HS-5 (cell line): ENCODE measurements at regions not wholly inside any gene's neighbourhood (a gene's known extent, or its start where the extent isn't known, plus 50 kb on each side); places are given as distances from the start of the nearest gene placed in this dataset.
A peak's percentile ranks its signal among the peaks of the same experiment; 100 is the strongest.
"Not testable (repeated sequence)": the region's sequence is repeated elsewhere in the genome, so short reads cannot be mapped to it uniquely, and the experiment has no call there.

ENCODE experiments used
- DNase-seq: peaks from one replicate; pipeline ENCODE4 v3.0.0-alpha.2; 2012; ENCODE audit warnings: low read depth

GRCh38 chr5:136924490-136924889, 559.1 kb upstream of the TRPC7 start:
- DNase-seq, result no peak

DNA sequence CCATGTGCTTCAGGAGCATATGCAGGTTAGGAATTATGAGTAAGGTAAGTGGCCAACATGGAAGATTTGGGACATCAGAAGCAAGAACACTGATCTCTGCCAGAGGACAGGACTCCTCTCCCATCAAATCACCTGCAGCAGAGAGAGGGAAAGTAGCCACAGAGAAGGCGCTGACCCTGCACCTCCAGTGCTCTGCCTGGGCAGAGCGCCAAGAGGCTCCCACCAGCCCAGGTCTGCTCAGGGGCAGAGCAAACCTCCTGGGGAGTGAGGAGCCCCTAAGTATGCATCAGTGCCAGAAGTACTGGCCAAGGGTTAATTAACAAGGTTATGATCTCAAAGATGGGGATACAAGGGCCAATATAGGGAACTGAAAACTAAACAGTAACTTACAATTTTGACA, 545.3 kb upstream of the TRPC7 start:
- DNase-seq, result no peak

- no peak for DNase-seq
Observed at GRCh38 chr5:136909906-136910305, 544.6 kb upstream of the TRPC7 start.

- DNase-seq, result no peak
Observed at GRCh38 chr5:136907371-136907770, 542.0 kb upstream of the TRPC7 start.

DNA sequence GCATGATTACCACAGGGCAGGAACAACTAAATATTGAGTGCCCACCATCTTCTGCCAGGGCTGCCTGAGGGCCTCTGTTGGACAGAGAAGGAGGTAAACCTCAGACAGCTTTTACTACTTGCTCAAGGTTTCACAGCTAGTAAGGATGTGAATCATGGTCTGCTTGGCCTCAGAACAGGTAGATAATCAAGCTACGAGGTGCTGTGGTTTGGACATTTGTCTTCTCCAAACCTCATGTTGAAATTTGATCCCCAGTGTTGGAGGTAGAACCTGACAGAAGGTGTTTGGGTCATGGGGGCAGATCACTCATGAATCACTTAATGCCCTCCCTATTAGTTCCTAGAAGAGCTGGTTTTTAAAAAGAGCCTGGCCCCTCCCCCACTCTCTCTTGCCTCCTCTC, 541.2 kb upstream of the TRPC7 start:
- no peak for DNase-seq

DNA sequence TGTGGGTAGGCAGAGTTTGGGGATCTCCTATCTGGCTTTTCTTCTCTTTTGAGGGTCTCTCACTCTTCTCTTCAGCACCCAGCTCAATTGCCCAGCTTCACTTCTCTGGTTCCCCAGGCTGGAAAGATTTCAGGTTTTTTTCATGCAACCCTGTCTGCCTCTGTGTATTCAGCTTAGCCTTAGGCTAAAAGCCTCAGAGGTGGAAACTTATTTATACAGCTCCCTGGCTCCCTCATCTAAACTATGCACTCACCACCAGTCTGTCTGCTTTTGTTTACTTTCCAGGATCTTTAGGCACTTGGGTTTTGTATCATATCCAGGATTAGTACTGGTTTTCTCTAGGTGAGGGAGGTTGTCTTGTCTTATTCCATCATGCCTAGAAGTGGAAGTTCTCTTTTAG, 540.2 kb upstream of the TRPC7 start:
- DNase-seq, result no peak

DNA sequence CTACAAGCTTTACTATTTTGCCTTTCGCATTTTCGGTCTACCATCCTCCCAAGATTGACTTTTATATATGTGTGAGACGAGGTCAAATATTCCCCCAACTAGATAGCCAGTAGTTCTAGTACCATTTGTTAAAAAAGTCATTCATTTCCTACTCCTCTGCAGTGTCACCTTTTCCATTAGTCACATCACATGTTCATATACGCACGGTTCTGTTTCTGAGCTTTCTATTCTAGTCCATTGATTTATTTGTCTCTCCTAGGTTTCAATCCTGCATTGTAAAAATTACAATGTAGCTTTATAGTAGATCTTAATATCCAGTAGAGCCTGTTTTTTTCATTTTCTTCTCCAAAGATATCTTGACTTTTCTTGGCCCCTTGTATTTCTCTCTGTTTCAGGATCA, 528.7 kb upstream of the TRPC7 start:
- DNase-seq, result no peak

- DNase-seq, result no peak
Observed at GRCh38 chr5:136892000-136892399, 526.7 kb upstream of the TRPC7 start.

- no peak for DNase-seq
Observed at GRCh38 chr5:136891175-136891972, 526.0 kb upstream of the TRPC7 start.

GRCh38 chr5:136890431-136891148, 525.2 kb upstream of the TRPC7 start:
- no peak for DNase-seq

DNA sequence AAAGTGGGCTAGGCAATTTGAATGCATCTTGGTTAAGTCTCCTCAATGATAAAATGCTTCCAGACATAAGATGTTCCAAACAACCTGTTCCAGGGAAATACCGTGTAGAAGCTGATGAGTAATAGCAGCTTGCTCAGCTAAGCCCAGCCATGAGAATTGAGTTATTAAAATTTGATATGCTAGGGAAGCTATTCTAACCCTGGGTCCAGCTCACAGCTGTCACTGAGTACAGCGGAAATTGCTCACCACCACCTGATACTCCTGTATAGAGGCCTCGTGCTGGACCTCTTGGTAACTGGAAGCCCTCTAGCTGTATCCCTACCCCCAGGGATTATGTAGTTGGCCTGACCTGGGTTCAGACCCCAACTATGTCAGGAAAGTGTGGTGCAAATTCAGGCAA, 521.3 kb upstream of the TRPC7 start:
- no peak for DNase-seq

GRCh38 chr5:136864960-136865359, 499.6 kb upstream of the TRPC7 start:
- DNase-seq, result no peak

DNA sequence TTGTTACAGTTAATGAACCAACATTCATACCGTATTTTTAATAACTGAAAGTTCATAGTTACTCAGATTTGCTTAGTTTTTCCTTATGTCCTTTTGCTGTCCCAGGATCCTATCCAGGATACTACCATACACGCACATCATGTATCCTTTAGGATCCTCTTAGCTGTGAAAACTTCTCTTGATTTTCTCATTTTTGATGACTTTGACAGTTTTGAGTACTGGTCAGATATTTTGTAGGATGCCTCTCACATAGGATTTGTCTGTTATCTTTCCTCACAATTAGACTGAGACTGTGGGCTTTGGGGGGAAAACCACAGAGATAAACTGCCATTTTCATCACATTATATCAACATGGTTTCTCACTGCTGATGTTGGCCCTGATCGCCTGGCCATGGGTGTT, 491.3 kb upstream of the TRPC7 start:
- DNase-seq, result no peak

GRCh38 chr5:136853971-136854370, 488.6 kb upstream of the TRPC7 start:
- no peak for DNase-seq

DNA sequence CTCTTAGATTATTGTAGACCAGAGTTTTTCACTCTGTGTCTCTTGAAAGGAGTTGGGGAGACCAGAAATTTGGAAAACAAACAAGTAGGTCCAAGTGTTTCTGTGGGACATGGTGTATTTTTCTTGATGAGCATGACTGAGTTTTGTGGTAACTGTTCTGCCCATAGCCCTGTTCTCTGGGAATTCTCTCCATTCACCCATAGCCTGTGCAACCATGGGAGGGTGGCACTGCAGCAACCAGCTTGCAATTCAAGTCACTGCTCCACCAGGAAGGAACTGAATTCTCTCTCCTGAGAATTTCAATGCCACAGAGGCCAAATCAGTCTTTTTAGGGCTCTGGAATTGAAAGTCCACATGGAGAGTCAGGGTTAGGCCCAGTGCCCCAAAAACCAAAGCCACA, 475.3 kb upstream of the TRPC7 start:
- DNase-seq, result no peak

DNA sequence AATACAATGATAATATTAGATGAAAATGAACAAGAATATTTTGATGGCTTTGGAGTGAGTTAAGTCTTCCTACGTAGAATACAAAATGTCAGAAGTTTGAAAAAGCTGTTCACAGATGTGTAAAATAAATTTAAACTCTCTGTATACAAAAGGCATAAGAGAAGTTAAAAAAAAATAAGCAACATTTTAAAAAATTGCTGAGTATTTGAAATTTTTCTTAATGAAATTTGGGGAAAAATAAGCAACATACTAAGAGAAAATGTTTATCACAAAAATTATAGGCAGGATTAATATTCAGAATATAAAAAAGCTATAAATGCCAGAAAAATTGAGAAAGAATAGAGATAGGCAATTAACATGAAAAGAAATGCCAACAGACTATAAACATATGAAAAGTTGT, 470.7 kb upstream of the TRPC7 start:
- no peak for DNase-seq

GRCh38 chr5:136820848-136821247, 455.5 kb upstream of the TRPC7 start:
- DNase-seq, result no peak

DNA sequence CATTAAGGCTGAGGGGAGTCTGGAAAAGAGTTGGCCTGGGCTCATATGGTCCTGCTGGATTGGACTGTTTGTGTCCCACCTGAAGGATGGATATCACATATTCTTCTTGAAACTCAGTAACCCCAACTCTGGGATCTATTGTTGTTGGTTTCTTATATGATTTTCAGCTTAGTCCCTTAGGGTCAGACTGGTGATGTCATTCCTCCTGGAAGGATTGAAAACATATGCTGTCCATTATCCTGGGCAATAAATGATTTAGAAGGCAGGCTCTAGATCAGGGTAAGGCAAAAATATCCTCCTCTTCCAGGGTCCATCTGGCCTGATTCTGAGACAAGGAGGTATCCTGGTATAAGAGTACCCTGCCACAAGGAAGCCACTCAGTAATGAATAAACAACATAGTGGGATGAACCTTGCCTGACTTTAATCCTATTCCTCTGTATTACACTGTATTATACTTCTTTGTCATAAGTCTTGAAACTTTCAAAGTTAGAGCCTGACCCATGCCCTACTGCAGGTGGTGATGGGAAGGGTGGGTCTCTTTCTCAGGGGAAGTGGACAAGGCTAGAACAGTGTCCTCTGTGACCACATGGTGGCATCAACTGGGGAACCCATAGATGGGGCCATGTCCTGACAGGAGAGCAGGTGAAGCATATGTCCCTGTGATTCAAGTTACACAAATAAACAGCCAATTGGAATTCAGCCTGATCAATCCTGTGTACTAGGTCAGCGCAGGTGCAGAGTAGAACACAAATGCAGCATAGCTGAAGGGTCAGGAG, 454.4 kb upstream of the TRPC7 start:
- DNase-seq, result no peak

DNA sequence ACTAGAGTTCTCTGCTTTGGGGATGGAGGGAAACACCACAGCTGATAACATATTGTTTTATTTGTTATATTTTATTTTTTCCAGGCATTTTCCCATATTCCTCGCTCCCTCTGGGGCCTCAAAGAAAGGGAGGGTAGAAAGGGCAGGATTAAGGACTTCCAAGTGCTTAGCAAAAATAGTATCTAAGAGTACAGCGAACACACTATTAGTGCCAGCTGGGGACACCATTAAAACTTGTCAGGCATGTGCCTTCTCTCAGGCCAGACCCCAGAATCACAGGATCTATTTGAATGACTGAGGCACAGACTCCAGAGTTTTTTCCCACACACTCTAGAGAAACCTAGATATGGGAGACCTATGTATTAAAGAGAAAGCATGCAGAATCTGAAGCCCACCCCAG, 451.0 kb upstream of the TRPC7 start:
- DNase-seq, result no peak

- DNase-seq, result no peak
Observed at GRCh38 chr5:136814619-136815378, 449.5 kb upstream of the TRPC7 start.

GRCh38 chr5:136812270-136812669, 446.9 kb upstream of the TRPC7 start:
- DNase-seq, result not testable (repeated sequence)

- DNase-seq, result peak; percentile 71
Observed at GRCh38 chr5:136811551-136811950, 446.2 kb upstream of the TRPC7 start.
